CD14-positive monocyte (primary cell): ENCODE measurements at regions not wholly inside any gene's neighbourhood (a gene's known extent, or its start where the extent isn't known, plus 50 kb on each side); places are given as distances from the start of the nearest gene placed in this dataset.

Experiments
- DNase-seq, 3 donors: peaks; one replicate each; pipeline ENCODE4 v3.0.0-alpha.2; 2011 to 2022
- H2AFZ ChIP-seq: 2 replicates; pipeline ENCODE4 v1.6.0; 2012; ENCODE audit warnings: mild to moderate bottlenecking, low read depth, low read length, inconsistent platforms; ENCODE audit not compliant: insufficient read depth, poor library complexity, severe bottlenecking
- H3K27ac ChIP-seq, 2 donors: 1 replicate in 1 of 2; 2 replicates in 1 of 2; pipeline ENCODE4 v1.5.1; 2012 to 2013; ENCODE audit warnings: low read length in 2 of 2, control low read depth in 1 of 2, inconsistent platforms in 1 of 2, low read depth in 1 of 2, mild to moderate bottlenecking in 1 of 2
- H3K27me3 ChIP-seq, 2 donors: one replicate each; pipeline versions ENCODE4 v1.6.0 to v1.6.1; 2011 to 2013; ENCODE audit warnings: low read length in 2 of 2; ENCODE audit not compliant: control insufficient read depth in 2 of 2, insufficient read depth in 2 of 2
- H3K36me3 ChIP-seq, 2 donors: replicated peaks in 1 of 2; 1 replicate in 1 of 2; 2 replicates in 1 of 2; pipeline versions ENCODE4 v1.5.1 to v1.6.1; 2012 to 2013; ENCODE audit warnings: low read length in 2 of 2, control low read depth in 1 of 2, inconsistent platforms in 1 of 2, mild to moderate bottlenecking in 1 of 2; ENCODE audit not compliant: insufficient read depth in 2 of 2, control insufficient read depth in 1 of 2
- H3K4me1 ChIP-seq, 2 donors: 1 replicate in 1 of 2; 2 replicates in 1 of 2; pipeline versions ENCODE4 v1.5.1 to v1.6.1; 2012 to 2013; ENCODE audit warnings: low read length in 2 of 2, control low read depth in 1 of 2, inconsistent platforms in 1 of 2, mild to moderate bottlenecking in 1 of 2, moderate library complexity in 1 of 2; ENCODE audit not compliant: insufficient read depth in 2 of 2, control insufficient read depth in 1 of 2
- H3K4me2 ChIP-seq: replicated peaks from 2 replicates; pipeline ENCODE3; 2012; ENCODE audit warnings: low read length, moderate library complexity, mild to moderate bottlenecking; ENCODE audit not compliant: poor library complexity, severe bottlenecking; ENCODE audit errors: extremely low read depth
- H3K4me3 ChIP-seq, 3 experiments: fragments of 200-600 bp in 1 of 3; sonication (generic) in 1 of 3; replicated peaks in 1 of 3; 1 replicate in 2 of 3; 2 replicates in 1 of 3; pipeline ENCODE4 v1.5.1; 2011 to 2013; ENCODE audit warnings: low read length in 3 of 3, mild to moderate bottlenecking in 3 of 3, control low read depth in 2 of 3, low read depth in 2 of 3, inconsistent platforms in 1 of 3, moderate library complexity in 1 of 3
- H3K79me2 ChIP-seq: 2 replicates; pipeline ENCODE4 v1.6.0; 2012; ENCODE audit warnings: mild to moderate bottlenecking, control low read depth, inconsistent platforms, low read length, moderate library complexity; ENCODE audit not compliant: insufficient read depth
- H3K9ac ChIP-seq: 2 replicates; pipeline ENCODE4 v1.6.0; 2017; ENCODE audit warnings: low read length, mild to moderate bottlenecking; ENCODE audit not compliant: insufficient read depth, poor library complexity, severe bottlenecking
- H3K9me3 ChIP-seq, 2 donors: replicated peaks in 1 of 2; 1 replicate in 1 of 2; 2 replicates in 1 of 2; pipeline versions ENCODE4 v1.5.1 to v1.6.1; 2012 to 2013; ENCODE audit warnings: low read length in 2 of 2, control low read depth in 1 of 2; ENCODE audit not compliant: control insufficient read depth in 1 of 2, insufficient read depth in 1 of 2
- H4K20me1 ChIP-seq: 2 replicates; pipeline ENCODE4 v1.6.0; 2012; ENCODE audit warnings: mild to moderate bottlenecking, low read length, control low read depth, moderate library complexity; ENCODE audit not compliant: insufficient read depth
- H3K27ac Mint-ChIP-seq, 7 donors: one replicate each; pipeline ENCODE4 v1.8.0; 2020; ENCODE audit warnings: mild to moderate bottlenecking in 7 of 7, mixed read lengths in 7 of 7, moderate library complexity in 6 of 7, inconsistent platforms in 2 of 7
- H3K27me3 Mint-ChIP-seq, 3 donors: one replicate each; pipeline ENCODE4 v1.8.0; 2021 to 2022; ENCODE audit warnings: low read depth in 3 of 3, mild to moderate bottlenecking in 3 of 3, mixed read lengths in 3 of 3, moderate library complexity in 3 of 3, inconsistent platforms in 1 of 3
- H3K36me3 Mint-ChIP-seq, 2 donors: one replicate each; pipeline ENCODE4 v1.8.0; 2020; ENCODE audit warnings: mixed read lengths in 2 of 2, inconsistent platforms in 1 of 2, mild to moderate bottlenecking in 1 of 2
- H3K4me1 Mint-ChIP-seq: one replicate; pipeline ENCODE4 v1.8.0; 2020; ENCODE audit warnings: mild to moderate bottlenecking, mixed read lengths
- H3K4me3 Mint-ChIP-seq, 2 donors: one replicate each; pipeline ENCODE4 v1.8.0; 2020; ENCODE audit warnings: mild to moderate bottlenecking in 2 of 2, mixed read lengths in 2 of 2, moderate library complexity in 1 of 2
- H3K9me3 Mint-ChIP-seq, 7 donors: one replicate each; pipeline ENCODE4 v1.8.0; 2020 to 2022; ENCODE audit warnings: mixed read lengths in 7 of 7, mild to moderate bottlenecking in 6 of 7, moderate library complexity in 6 of 7, inconsistent platforms in 2 of 7
- CTCF ChIP-seq: fragments of 200-600 bp; IDR thresholded peaks from one replicate; pipeline ENCODE4 v1.8.0; 2022; ENCODE audit warnings: antibody characterized with exemption, mild to moderate bottlenecking
- WGBS: methylation state at CpG from one replicate; pipeline ENCODE4 v1.1.5; 2013; ENCODE audit warnings: missing lambda C conversion rate; ENCODE audit not compliant: insufficient coverage; 5-methylcytosine and 5-hydroxymethylcytosine counted together
- intact Hi-C, 2 donors: fragments of 100-400 bp; cut with micrococcal nuclease; formaldehyde crosslinking; loops; one replicate each; pipeline versions ENCODE4 v1.15.0 to v1.15.1; 2023

- Histone ChIP-seq H3K27ac (no peak overlapping the region), H3K27me3 (no peaks in the 10 kb centered on the region), H2AFZ (no peak overlapping the region), H3K4me3 (no peak overlapping the region), H3K36me3 (no peaks in the 10 kb centered on the region), H3K4me2 (no peak overlapping the region), H3K4me1 (no peaks in the 10 kb centered on the region), H4K20me1 (no peaks in the 10 kb centered on the region), H3K79me2 (no peaks in the 10 kb centered on the region), H3K9ac (no peak overlapping the region), H3K9me3 (no peaks in the 10 kb centered on the region)
- DNase-seq = no peak
- peaks cover 0 to 2% (median 0%) of the 10 kb centered on the region in 3 donors for H3K27me3 Mint-ChIP-seq
- no peak overlapping the region for H3K4me3 Mint-ChIP-seq
- 84% methylated on average over 6 of the region's 10 CpGs for WGBS
- H3K9me3 Mint-ChIP-seq = no peaks in the 10 kb centered on the region
- TF ChIP-seq CTCF = no peak
- H3K4me1 Mint-ChIP-seq = peaks cover 4% of the 10 kb centered on the region
- no peak overlapping the region for H3K27ac Mint-ChIP-seq
- H3K36me3 Mint-ChIP-seq = no peaks in the 10 kb centered on the region
- intact Hi-C loops = no loop called here
Measured at GRCh38 chr9:106287091-106287631, 575.8 kb upstream of the ZNF462 start.

GRCh38 chr9:106287731-106288130 is 575.2 kb upstream of the ZNF462 start:
- TF ChIP-seq CTCF = no peak
- Mint-ChIP-seq H3K36me3 (no peaks in the 10 kb centered on the region), H3K4me1 (peaks cover 4% of the 10 kb centered on the region), H3K27me3 (peaks cover 0 to 2% (median 0%) of the 10 kb centered on the region in 3 donors), H3K9me3 (no peaks in the 10 kb centered on the region), H3K27ac (no peak overlapping the region), H3K4me3 (no peak overlapping the region)
- H4K20me1 ChIP-seq = no peaks in the 10 kb centered on the region
- DNase-seq = no peak
- no peaks in the 10 kb centered on the region for H3K79me2 ChIP-seq
- H3K4me3 ChIP-seq = no peak overlapping the region
- no peaks in the 10 kb centered on the region for H3K36me3 ChIP-seq
- intact Hi-C loops = no loop called here
- no peaks in the 10 kb centered on the region for H3K4me1 ChIP-seq
- H2AFZ ChIP-seq = no peak overlapping the region
- WGBS = 89% methylated on average over 3 of the region's 9 CpGs
- H3K4me2 ChIP-seq = no peak overlapping the region
- no peak overlapping the region for H3K9ac ChIP-seq
- H3K9me3 ChIP-seq = no peaks in the 10 kb centered on the region
- no peaks in the 10 kb centered on the region for H3K27me3 ChIP-seq
- no peak overlapping the region for H3K27ac ChIP-seq
